ENCODE measurements at regions not wholly inside any gene's neighbourhood (a gene's known extent, or its start where the extent isn't known, plus 50 kb on each side); places are given as distances from the start of the nearest gene placed in this dataset.

- TF ChIP-seq EZH2 (IDR thresholded peaks at IDR 0.05; ENCODE audit: insufficient read depth, poor library complexity, severe bottlenecking), result no peak
- TF ChIP-seq EZH2phosphoT487 (IDR thresholded peaks at IDR 0.05; ENCODE audit: insufficient read depth, low read depth), result no peak
Observed at GRCh38 chr21:15966231-15966630, 236.4 kb downstream of the USP25 start.

Measured in GM23248 (cell line).